ENCODE measurements at regions not wholly inside any gene's neighbourhood (a gene's known extent, or its start where the extent isn't known, plus 50 kb on each side); places are given as distances from the start of the nearest gene placed in this dataset.

- no peak for TF ChIP-seq CTCF (IDR thresholded peaks at IDR 0.05; ENCODE audit: insufficient read depth, low read length)
- H3K4me3 ChIP-seq (ENCODE audit: low read depth, low read length): no peak overlapping the region
- DNase-seq (ENCODE audit: low read depth): no peak
These were observed 504.9 kb downstream of the ZEB2 start for GRCh38 chr2:144015036-144015435.

GRCh38 chr2:144014103-144014502, 505.8 kb downstream of the ZEB2 start:
- no peak overlapping the region for H3K4me3 ChIP-seq (ENCODE audit: low read depth, low read length)
- TF ChIP-seq CTCF (IDR thresholded peaks at IDR 0.05; ENCODE audit: insufficient read depth, low read length): no peak
- peak; percentile 26 for DNase-seq (ENCODE audit: low read depth)

GRCh38 chr2:144012304-144012703, 507.6 kb downstream of the ZEB2 start:
- no peak for DNase-seq (ENCODE audit: low read depth)

GRCh38 chr2:144011553-144011952, 508.4 kb downstream of the ZEB2 start:
- DNase-seq (ENCODE audit: low read depth): no peak
- no peak overlapping the region for H3K4me3 ChIP-seq (ENCODE audit: low read depth, low read length)
- no peak for TF ChIP-seq CTCF (IDR thresholded peaks at IDR 0.05; ENCODE audit: insufficient read depth, low read length)

More at GRCh38 chr2:144012304-144012703, 507.6 kb downstream of the ZEB2 start:
- TF ChIP-seq CTCF (IDR thresholded peaks at IDR 0.05; ENCODE audit: insufficient read depth, low read length): no peak
- no peak overlapping the region for H3K4me3 ChIP-seq (ENCODE audit: low read depth, low read length)

GRCh38 chr2:144011098-144011497, 508.8 kb downstream of the ZEB2 start:
- no peak for DNase-seq (ENCODE audit: low read depth)
- H3K4me3 ChIP-seq (ENCODE audit: low read depth, low read length): no peak overlapping the region
- TF ChIP-seq CTCF (IDR thresholded peaks at IDR 0.05; ENCODE audit: insufficient read depth, low read length): no peak

- no peak for DNase-seq (ENCODE audit: low read depth)
- no peak for TF ChIP-seq CTCF (IDR thresholded peaks at IDR 0.05; ENCODE audit: insufficient read depth, low read length)
- H3K4me3 ChIP-seq (ENCODE audit: low read depth, low read length): no peak overlapping the region
These were observed 509.7 kb downstream of the ZEB2 start for GRCh38 chr2:144010096-144010836.

- no peak for TF ChIP-seq CTCF (IDR thresholded peaks at IDR 0.05; ENCODE audit: insufficient read depth, low read length)
- no peak for DNase-seq (ENCODE audit: low read depth)
- no peak overlapping the region for H3K4me3 ChIP-seq (ENCODE audit: low read depth, low read length)
These were observed 513.8 kb downstream of the ZEB2 start for GRCh38 chr2:144006139-144006538.
